Brain microvascular endothelial cell (primary cell): ENCODE measurements at regions not wholly inside any gene's neighbourhood (a gene's known extent, or its start where the extent isn't known, plus 50 kb on each side); places are given as distances from the start of the nearest gene placed in this dataset.

Source experiments
- DNase-seq: peaks from one replicate; pipeline ENCODE4 v3.0.0-alpha.2; 2020
- H3K27ac ChIP-seq: fragments of 250-450 bp; sonication (Bioruptor Pico); 2 replicates; pipeline ENCODE4 v1.5.1; 2020; ENCODE audit warnings: mild to moderate bottlenecking, moderate library complexity
- H3K27me3 ChIP-seq: fragments of 250-450 bp; sonication (Bioruptor Pico); replicated peaks from 2 replicates; pipeline ENCODE4 v1.5.1; 2020; ENCODE audit warnings: mild to moderate bottlenecking
- H3K36me3 ChIP-seq: fragments of 250-450 bp; sonication (Bioruptor Pico); replicated peaks from 2 replicates; pipeline ENCODE4 v1.5.1; 2020; ENCODE audit warnings: mild to moderate bottlenecking
- H3K4me3 ChIP-seq: 2 replicates; pipeline ENCODE4 v1.5.1; 2011; ENCODE audit warnings: low read depth, mild to moderate bottlenecking, control low read depth, low read length, moderate library complexity
- in situ Hi-C: cut with HindIII; loops from 2 replicates; pipeline ENCODE4 v1.10.0; 2017; ENCODE audit warnings: low sequenced_read_pairs, low pct_ligation_motif_present
- TF ChIP-seq, protein P1 (sequence below): IDR thresholded peaks from 2 replicates; pipeline ENCODE4 v1.5.1; 2011; ENCODE audit warnings: low read depth, mild to moderate bottlenecking, moderate library complexity, low read length, control low read depth, inconsistent platforms; ENCODE audit errors: missing control alignments

DNA sequence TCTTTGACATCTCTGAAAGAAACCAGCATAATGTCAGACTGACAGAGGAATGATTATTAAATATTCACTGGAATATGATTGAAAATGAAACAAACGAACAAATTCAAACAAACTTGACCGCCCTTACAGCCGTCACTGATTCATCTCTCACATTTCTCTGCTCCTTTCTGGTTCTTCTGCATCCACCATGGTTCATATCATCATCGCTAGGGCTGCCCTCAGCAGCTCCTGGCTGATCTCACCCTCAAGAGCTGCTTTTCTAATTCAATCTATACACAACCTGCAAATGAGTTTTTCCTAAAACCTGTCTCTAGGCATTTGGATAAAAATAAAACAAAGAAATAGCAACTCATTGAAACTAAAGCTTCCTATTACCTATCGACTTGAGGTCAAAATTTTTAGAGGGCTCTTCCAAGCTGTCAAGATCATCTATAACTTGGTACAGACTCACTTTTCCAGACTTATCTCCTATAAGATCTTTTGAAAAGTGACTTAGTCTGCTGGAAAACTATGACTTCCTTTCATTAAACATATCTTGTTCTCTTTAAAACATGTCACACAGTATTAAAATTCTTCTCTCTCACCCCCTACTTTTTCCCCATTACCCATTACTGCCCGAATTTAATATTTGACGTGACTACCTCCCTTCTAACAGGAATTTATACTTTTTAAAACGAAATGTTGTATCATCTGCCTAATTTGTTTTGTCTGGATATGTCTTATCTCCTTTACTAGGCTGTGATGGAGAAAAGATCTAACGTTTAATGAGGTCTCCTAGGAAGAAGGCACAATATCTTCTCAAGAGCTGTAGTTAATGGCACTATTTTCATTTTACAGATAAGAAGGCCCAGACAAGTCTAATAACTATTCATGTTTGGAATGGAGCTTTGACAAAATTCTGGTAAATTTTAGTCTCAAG is 71.0 kb upstream of the UNC5C start:
- DNase-seq: no peak
- TF ChIP-seq, protein P1, sequence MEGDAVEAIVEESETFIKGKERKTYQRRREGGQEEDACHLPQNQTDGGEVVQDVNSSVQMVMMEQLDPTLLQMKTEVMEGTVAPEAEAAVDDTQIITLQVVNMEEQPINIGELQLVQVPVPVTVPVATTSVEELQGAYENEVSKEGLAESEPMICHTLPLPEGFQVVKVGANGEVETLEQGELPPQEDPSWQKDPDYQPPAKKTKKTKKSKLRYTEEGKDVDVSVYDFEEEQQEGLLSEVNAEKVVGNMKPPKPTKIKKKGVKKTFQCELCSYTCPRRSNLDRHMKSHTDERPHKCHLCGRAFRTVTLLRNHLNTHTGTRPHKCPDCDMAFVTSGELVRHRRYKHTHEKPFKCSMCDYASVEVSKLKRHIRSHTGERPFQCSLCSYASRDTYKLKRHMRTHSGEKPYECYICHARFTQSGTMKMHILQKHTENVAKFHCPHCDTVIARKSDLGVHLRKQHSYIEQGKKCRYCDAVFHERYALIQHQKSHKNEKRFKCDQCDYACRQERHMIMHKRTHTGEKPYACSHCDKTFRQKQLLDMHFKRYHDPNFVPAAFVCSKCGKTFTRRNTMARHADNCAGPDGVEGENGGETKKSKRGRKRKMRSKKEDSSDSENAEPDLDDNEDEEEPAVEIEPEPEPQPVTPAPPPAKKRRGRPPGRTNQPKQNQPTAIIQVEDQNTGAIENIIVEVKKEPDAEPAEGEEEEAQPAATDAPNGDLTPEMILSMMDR: no peak
- in situ Hi-C loops: no loop called here
- Histone ChIP-seq H3K4me3 (no peak overlapping the region), H3K27ac (no peak overlapping the region), H3K27me3 (no peaks in the 10 kb centered on the region), H3K36me3 (no peaks in the 10 kb centered on the region)

DNA sequence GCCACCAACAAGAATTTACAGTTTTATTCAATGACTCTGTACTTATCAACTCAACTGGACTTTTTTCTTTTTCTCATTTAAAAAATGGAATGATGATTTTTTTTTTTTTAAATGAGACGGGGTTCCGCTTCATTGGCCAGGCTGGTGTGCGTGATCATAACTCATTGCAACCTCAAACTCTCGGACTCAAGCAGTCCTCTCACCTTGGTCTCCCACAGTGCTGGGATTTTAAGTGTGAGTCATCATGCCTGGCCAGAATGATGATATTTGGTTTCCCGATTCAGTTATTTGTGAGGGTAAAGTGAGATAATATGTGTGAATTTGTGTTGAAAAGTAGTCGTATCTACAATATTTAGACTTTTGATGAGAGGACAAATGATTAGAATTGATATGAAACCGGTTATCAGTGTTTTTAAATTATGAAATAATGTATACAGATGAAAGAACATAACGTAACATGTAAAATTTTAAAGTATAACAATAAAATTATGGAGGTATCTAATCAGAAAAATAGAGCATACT is 66.0 kb upstream of the UNC5C start:
- no peak overlapping the region for H3K27ac ChIP-seq
- no peaks in the 10 kb centered on the region for H3K27me3 ChIP-seq
- no peaks in the 10 kb centered on the region for H3K36me3 ChIP-seq
- in situ Hi-C loops: no loop called here
- TF ChIP-seq, protein P1: no peak
- H3K4me3 ChIP-seq: no peak overlapping the region
- DNase-seq: no peak

DNA sequence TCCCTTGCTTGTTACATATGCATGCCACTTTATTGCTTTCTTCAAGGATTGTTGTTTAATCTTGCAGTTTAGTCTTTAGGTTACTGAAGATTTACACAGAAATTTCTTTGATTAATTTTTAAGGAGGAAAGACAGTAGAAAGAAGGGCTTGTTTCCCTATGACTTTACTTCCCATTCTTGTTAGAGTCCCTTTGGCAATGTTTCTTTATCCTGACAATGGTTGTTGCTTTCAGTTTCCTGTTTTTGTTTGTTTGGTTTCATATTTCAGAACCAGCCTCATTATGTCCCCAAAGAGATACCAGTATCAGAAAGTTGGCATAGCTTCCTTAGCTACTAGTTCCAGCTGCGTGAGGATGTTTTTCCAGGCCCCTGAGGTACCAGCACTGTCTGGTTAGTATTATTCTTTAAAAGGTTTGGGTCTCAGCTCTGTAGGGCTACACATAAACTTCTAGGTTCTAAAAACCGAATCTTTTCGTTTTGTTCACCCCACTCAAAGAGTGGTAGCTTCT is 61.3 kb upstream of the UNC5C start:
- no peak overlapping the region for H3K27ac ChIP-seq
- TF ChIP-seq, protein P1: no peak
- in situ Hi-C loops: no loop called here
- no peak overlapping the region for H3K4me3 ChIP-seq
- no peaks in the 10 kb centered on the region for H3K27me3 ChIP-seq
- DNase-seq: no peak
- H3K36me3 ChIP-seq: no peaks in the 10 kb centered on the region

DNA sequence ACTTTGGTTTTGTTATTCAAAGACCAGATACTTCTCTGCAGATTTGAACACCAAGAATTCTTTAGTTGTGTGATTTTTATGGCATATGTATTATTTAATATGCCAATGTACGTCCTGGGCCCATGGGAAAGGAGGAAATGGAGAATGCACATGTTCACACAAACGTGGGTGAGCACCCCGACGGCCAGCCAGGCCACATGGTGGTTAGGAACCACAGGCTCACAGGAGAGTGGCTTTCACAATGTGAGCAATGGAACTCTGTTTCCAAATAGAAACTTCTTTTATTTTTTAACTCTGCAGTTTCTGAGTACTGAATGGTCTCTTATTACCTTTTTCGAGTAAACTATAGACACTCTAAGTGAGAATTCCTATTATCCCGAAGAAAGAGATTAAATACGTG is 58.0 kb upstream of the UNC5C start:
- TF ChIP-seq, protein P1: no peak
- Histone ChIP-seq H3K36me3 (no peaks in the 10 kb centered on the region), H3K27me3 (no peaks in the 10 kb centered on the region), H3K4me3 (no peak overlapping the region), H3K27ac (no peak overlapping the region)
- in situ Hi-C loops: no loop called here
- DNase-seq: no peak

DNA sequence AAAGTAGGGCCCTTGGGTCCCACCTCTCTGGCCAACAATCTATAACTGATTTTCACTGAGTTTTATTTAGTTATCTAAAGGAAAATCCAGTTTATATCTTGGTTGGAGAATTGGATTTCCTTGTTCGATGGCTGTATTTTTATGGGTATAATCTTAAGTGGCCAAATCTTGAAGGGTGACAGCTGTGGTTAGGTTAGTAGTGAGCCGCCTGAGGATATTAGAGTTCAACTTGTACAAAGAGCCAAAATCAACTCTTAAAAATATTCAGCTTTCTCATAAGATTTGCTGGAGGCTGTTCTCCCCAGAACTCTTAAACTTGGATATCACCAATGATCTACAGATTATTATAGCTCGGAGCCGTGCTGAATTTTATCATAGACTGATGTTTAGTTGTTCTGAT is 54.6 kb upstream of the UNC5C start:
- TF ChIP-seq, protein P1: no peak
- Histone ChIP-seq H3K4me3 (no peak overlapping the region), H3K27me3 (no peaks in the 10 kb centered on the region), H3K36me3 (no peaks in the 10 kb centered on the region), H3K27ac (no peak overlapping the region)
- no peak for DNase-seq
- in situ Hi-C loops: no loop called here
